Testis (tissue), 2 donors: ENCODE measurements at regions not wholly inside any gene's neighbourhood (a gene's known extent, or its start where the extent isn't known, plus 50 kb on each side); places are given as distances from the start of the nearest gene placed in this dataset.

Source experiments
- DNase-seq: peaks from one replicate; pipeline ENCODE4 v3.0.0-alpha.2; 2019
- H3K27ac ChIP-seq, 2 donors: fragments of 200-600 bp; sonication (generic); one replicate each; pipeline ENCODE4 v1.5.1; 2019
- H3K27me3 ChIP-seq: fragments of 200-600 bp; sonication (generic); one replicate; pipeline ENCODE4 v1.5.1; 2019
- H3K36me3 ChIP-seq: fragments of 200-600 bp; sonication (generic); one replicate; pipeline ENCODE4 v1.5.1; 2017; ENCODE audit warnings: low read depth; ENCODE audit errors: missing control alignments
- H3K4me1 ChIP-seq: fragments of 200-600 bp; sonication (generic); one replicate; pipeline ENCODE4 v1.5.1; 2019
- H3K4me3 ChIP-seq, 2 donors: fragments of 200-600 bp; sonication (generic); one replicate each; pipeline ENCODE4 v1.5.1; 2017 to 2019
- H3K9me3 ChIP-seq: fragments of 200-600 bp; sonication (generic); one replicate; pipeline ENCODE4 v1.5.1; 2017
- POLR2A ChIP-seq: fragments of 450-650 bp; IDR thresholded peaks from one replicate; pipeline ENCODE4 v1.6.1; 2017; ENCODE audit warnings: antibody characterized with exemption, mild to moderate bottlenecking, moderate library complexity
- WGBS, 2 donors: methylation state at CpG; one replicate each; pipeline ENCODE4 v1.1.5; 2018; 5-methylcytosine and 5-hydroxymethylcytosine counted together
- intact Hi-C: fragments of 100-400 bp; cut with DNase I; formaldehyde crosslinking; loops from one replicate; pipeline ENCODE4 v1.15.1; 2023; ENCODE audit warnings: low total_unique reads
- TF ChIP-seq, protein P1 (sequence below), 3 experiments: fragments of 450-650 bp in 2 of 3; fragments of 200-600 bp in 1 of 3; sonication (generic) in 1 of 3; IDR thresholded peaks; one replicate each; pipeline ENCODE4 v1.5.1; 2016 to 2019; ENCODE audit warnings: antibody characterized with exemption in 3 of 3, mild to moderate bottlenecking in 2 of 3, moderate library complexity in 1 of 3

DNA sequence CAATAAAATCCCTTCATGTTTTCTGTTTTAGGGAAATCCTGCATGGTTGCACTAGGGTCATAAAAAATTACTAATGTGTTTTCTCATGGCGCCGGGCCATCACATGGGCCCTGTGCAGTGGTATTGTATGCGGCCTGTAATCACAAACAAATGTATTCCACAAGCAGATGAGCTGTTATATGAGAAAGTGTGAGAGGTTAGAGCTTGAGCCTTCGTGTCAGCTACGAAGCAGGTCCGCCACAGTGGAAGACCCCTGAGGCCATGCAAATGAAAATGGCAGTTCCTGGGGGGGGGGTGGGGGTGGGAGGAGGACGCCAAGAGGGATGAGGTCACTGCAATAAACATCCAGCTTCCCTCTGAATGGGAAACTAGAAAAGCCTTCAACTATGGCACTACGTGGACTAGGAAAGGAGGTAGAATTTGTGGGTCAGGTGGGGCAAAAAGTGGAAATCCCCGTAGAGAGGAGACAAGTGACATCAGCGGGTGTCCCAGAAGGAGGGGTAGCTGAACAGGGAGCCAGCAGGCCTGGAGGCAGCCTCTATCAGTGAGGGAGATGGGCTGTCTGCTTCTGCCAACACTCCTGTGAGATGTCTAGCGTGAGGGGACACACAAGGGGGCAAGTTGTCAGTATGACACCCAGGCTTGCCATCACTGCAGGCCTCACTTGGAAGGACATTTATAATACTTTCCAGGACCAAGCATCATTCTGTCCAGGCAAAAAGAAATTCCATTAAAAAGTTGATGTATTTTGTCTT, 130.3 kb upstream of the CTAGE1 start:
- TF ChIP-seq, protein P1, sequence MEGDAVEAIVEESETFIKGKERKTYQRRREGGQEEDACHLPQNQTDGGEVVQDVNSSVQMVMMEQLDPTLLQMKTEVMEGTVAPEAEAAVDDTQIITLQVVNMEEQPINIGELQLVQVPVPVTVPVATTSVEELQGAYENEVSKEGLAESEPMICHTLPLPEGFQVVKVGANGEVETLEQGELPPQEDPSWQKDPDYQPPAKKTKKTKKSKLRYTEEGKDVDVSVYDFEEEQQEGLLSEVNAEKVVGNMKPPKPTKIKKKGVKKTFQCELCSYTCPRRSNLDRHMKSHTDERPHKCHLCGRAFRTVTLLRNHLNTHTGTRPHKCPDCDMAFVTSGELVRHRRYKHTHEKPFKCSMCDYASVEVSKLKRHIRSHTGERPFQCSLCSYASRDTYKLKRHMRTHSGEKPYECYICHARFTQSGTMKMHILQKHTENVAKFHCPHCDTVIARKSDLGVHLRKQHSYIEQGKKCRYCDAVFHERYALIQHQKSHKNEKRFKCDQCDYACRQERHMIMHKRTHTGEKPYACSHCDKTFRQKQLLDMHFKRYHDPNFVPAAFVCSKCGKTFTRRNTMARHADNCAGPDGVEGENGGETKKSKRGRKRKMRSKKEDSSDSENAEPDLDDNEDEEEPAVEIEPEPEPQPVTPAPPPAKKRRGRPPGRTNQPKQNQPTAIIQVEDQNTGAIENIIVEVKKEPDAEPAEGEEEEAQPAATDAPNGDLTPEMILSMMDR (IDR thresholded peaks at IDR 0.05): no peak
- no peak for TF ChIP-seq POLR2A
- WGBS, 2 donors: 87 to 89% methylated on average over 11 of the region's 11 CpGs
- intact Hi-C loops: loop anchor here (10.0 kb wide), 1 partner anchor 53 kb away; no protein-coding TSS in a partner anchor
- H3K27ac ChIP-seq: no peak overlapping the region
- H3K27me3 ChIP-seq: no peaks in the 10 kb centered on the region
- no peak overlapping the region for H3K4me3 ChIP-seq
- no peak for DNase-seq
- H3K36me3 ChIP-seq: no peaks in the 10 kb centered on the region
- H3K4me1 ChIP-seq: peaks cover 16% of the 10 kb centered on the region
- H3K9me3 ChIP-seq: no peaks in the 10 kb centered on the region

DNA sequence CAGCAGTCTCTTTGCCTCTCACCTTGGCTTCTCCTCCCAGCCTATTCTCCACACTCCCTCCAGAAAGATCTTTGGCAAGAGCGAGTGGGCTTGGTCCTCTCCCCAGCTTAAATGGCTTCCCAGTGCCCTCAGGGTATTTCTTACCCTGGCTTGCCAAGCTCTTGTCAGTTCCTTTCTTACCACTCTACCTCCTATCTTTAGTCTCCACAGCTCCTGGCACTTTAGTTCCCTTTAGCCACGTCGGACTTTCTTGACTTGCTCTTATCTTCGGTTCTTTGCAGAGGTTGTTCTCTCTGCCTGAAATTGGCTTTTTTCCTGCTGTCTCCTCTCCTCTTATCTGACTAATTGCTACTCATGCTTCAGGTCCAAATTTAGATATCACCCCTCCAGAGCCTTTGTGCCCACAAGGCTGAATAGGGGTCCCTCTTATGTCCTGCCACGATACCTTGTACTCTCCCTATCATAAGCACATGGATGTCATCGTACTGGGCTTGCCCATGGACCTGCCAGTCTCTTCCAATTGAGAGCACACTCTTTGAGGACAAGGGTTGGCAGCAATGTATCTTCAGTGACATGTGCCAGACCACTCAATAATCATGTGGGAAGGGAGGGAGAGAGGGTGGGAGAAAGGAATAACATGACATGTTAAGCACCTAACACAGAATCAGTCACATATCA, 131.7 kb upstream of the CTAGE1 start:
- TF ChIP-seq POLR2A: no peak
- TF ChIP-seq, protein P1 (IDR thresholded peaks at IDR 0.05): no peak

DNA sequence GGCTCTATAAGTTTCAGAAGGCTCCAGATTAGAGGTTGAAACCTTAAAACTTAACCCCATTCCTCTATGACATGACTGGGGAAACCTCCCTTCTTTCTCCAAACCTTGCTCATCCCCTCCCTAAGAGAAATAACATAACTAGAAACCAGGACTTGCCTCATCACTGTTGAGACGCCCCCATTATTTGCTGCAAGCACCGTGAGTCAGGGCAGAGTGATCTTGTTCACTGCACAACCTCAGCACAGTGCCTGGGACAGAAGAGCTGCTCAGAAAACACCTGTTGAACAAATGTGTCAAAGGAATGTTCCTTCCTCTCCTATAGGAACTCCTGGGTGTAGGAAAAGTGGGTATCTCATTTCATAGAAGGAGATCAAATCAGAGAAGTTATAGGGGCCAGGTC, 132.7 kb upstream of the CTAGE1 start:
- no peak for DNase-seq
- no peaks in the 10 kb centered on the region for H3K36me3 ChIP-seq
- WGBS, 2 donors: 79 to 80% methylated on average over 2 of the region's 2 CpGs
- H3K4me3 ChIP-seq: no peak overlapping the region
- intact Hi-C loops: loop anchor here (10.0 kb wide), 1 partner anchor 206 kb away; no protein-coding TSS in a partner anchor
- TF ChIP-seq, protein P1 (IDR thresholded peaks at IDR 0.05): no peak
- no peak for TF ChIP-seq POLR2A
- H3K27ac ChIP-seq: no peak overlapping the region
- H3K4me1 ChIP-seq: peaks cover 9% of the 10 kb centered on the region
- H3K9me3 ChIP-seq: no peaks in the 10 kb centered on the region
- no peaks in the 10 kb centered on the region for H3K27me3 ChIP-seq

More for the DNA sequence above, 131.7 kb upstream of the CTAGE1 start:
- no peak overlapping the region for H3K4me3 ChIP-seq
- peaks cover 9% of the 10 kb centered on the region for H3K4me1 ChIP-seq
- H3K36me3 ChIP-seq: no peaks in the 10 kb centered on the region
- H3K27ac ChIP-seq: no peak overlapping the region
- DNase-seq: no peak
- intact Hi-C loops: loop anchor here (10.0 kb wide), 1 partner anchor 55 kb away; no protein-coding TSS in a partner anchor
- no peaks in the 10 kb centered on the region for H3K27me3 ChIP-seq
- WGBS, 2 donors: 59 to 61% methylated on average over 6 of the region's 6 CpGs
- no peaks in the 10 kb centered on the region for H3K9me3 ChIP-seq

DNA sequence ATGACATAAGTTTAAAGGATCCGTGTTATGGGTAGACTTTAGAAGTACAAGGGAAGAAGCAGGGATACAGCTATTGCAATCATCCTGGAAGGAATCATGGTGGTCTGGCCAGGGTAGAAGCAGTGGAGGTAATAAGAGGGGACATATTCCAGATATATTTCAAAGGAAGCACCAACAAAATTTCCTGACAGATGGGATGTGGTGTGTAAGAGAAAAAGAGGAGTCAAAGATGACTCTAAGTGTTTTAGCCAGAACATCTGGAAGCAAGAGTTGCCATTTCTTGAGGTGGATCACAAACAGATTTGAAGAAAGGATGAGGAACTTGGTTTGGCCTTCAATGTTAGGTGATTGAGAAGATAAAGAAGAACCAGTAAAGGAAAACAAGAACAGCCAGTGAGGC, 133.1 kb upstream of the CTAGE1 start:
- H3K27me3 ChIP-seq: no peaks in the 10 kb centered on the region
- TF ChIP-seq POLR2A: no peak
- TF ChIP-seq, protein P1 (IDR thresholded peaks at IDR 0.05): no peak
- no peaks in the 10 kb centered on the region for H3K9me3 ChIP-seq
- no peak for DNase-seq
- intact Hi-C loops: loop anchor here (10.0 kb wide), 1 partner anchor 206 kb away; no protein-coding TSS in a partner anchor
- H3K4me3 ChIP-seq: no peak overlapping the region
- 95 to 100% methylated on average over 1 of the region's 1 CpG for WGBS, 2 donors
- no peak overlapping the region for H3K27ac ChIP-seq
- no peaks in the 10 kb centered on the region for H3K36me3 ChIP-seq
- peaks cover 9% of the 10 kb centered on the region for H3K4me1 ChIP-seq
